Right lobe of liver (tissue), 4 donors: ENCODE measurements at regions not wholly inside any gene's neighbourhood (a gene's known extent, or its start where the extent isn't known, plus 50 kb on each side); places are given as distances from the start of the nearest gene placed in this dataset.

Source experiments
- CTCF ChIP-seq, 4 donors: fragments of 200-600 bp in 3 of 4; fragments of 450-650 bp in 1 of 4; IDR thresholded peaks; one replicate each; pipeline versions ENCODE4 v1.5.1 to v1.8.0; 2016 to 2022; ENCODE audit warnings: antibody characterized with exemption in 4 of 4, mild to moderate bottlenecking in 2 of 4
- POLR2A ChIP-seq: fragments of 450-650 bp; IDR thresholded peaks from one replicate; pipeline ENCODE4 v1.6.1; 2017; ENCODE audit warnings: antibody characterized with exemption, mild to moderate bottlenecking
- donor health status: DM: no; HTN: no; CAD: no.
- donor health status: DM: no; HTN: no; CAD: no.
- donor health status: DM: no; HTN: yes; CAD: no.

GRCh38 chr6:45743028-45743615 is 272.5 kb downstream of the CLIC5 start:
- TF ChIP-seq CTCF (IDR thresholded peaks at IDR 0.05) = no peak
- no peak for TF ChIP-seq POLR2A
